K562 (cell line): ENCODE measurements at regions not wholly inside any gene's neighbourhood (a gene's known extent, or its start where the extent isn't known, plus 50 kb on each side); places are given as distances from the start of the nearest gene placed in this dataset.

Experiments
- ATAC-seq: fragments of 200-7000 bp; cut with Tn5 transposase; 3 replicates; pipeline ENCODE4 v1.9.1; 2020; ENCODE audit warnings: moderate library complexity
- BruUV-seq: library from RNA; stranded (reverse); fragments of 400-500 nt; replicated peaks from 2 replicates; lab custom pipeline; 2021; lab: Mats Ljungman, UMichigan
- CTCF ChIA-PET: fragments of 300-600 bp; formaldehyde crosslinking; extraction: SDS; loops from one replicate; lab custom pipeline; 2021; ENCODE audit warnings: low intra/inter-chr PET ratio; lab: Yijun Ruan, JAX
- POLR2A ChIA-PET: fragments of 300-600, 350-650 bp; sonication (Branson Sonifier 250); formaldehyde crosslinking; extraction: SDS; loops from one replicate; lab custom pipeline; 2021; ENCODE audit warnings: antibody characterized with exemption, inconsistent platforms; lab: Yijun Ruan, JAX
- DNase-seq, 4 experiments: peaks; one replicate each; pipeline versions ENCODE4 v3.0.0 to v3.0.0-alpha.2; 2011 to 2018; ENCODE audit warnings: low spot score in 3 of 4, mixed read lengths in 3 of 4; ENCODE audit errors: extremely low read depth in 1 of 4
- FAIRE-seq: peaks from 2 replicates; lab custom pipeline; 2011; peaks lifted over from hg19 to GRCh38; lab: Jason Lieb, UNC
- H2AFZ ChIP-seq: 2 replicates; pipeline ENCODE4 v1.6.0; 2011; ENCODE audit warnings: low read depth, low read length, control low read depth, inconsistent platforms
- H3K27ac ChIP-seq: fragments of 200-600 bp; 3 replicates; pipeline ENCODE4 v1.8.0; 2011; ENCODE audit warnings: low read depth, mild to moderate bottlenecking, control low read depth, inconsistent platforms, low read length, moderate library complexity, mixed read lengths; ENCODE audit errors: extremely low read depth
- H3K27me3 ChIP-seq, 2 experiments: fragments of 300-600 bp in 1 of 2; 2 replicates in 1 of 2; 3 replicates in 1 of 2; pipeline versions ENCODE4 v1.6.0 to v1.8.0; 2011; ENCODE audit warnings: inconsistent platforms in 2 of 2, low read length in 2 of 2, mild to moderate bottlenecking in 1 of 2, mixed read lengths in 1 of 2, moderate library complexity in 1 of 2; ENCODE audit not compliant: control insufficient read depth in 2 of 2, insufficient read depth in 2 of 2
- H3K36me3 ChIP-seq: fragments of 300-600 bp; 3 replicates; pipeline ENCODE4 v1.8.0; 2011; ENCODE audit warnings: mild to moderate bottlenecking, low read length, inconsistent platforms; ENCODE audit not compliant: control insufficient read depth, insufficient read depth
- H3K4me1 ChIP-seq, 2 experiments: fragments of 200-600 bp in 1 of 2; replicated peaks in 1 of 2; 2 replicates in 1 of 2; 3 replicates in 1 of 2; pipeline versions ENCODE4 v1.5.1 to v1.8.0; 2011; ENCODE audit warnings: inconsistent platforms in 2 of 2, low read length in 2 of 2, mild to moderate bottlenecking in 1 of 2, mixed read lengths in 1 of 2, moderate library complexity in 1 of 2; ENCODE audit not compliant: control insufficient read depth in 2 of 2, insufficient read depth in 2 of 2
- H3K4me2 ChIP-seq: 2 replicates; pipeline ENCODE4 v1.6.1; 2011; ENCODE audit warnings: low read length, control low read depth, inconsistent platforms, mixed read lengths; ENCODE audit not compliant: insufficient read depth
- H3K4me3 ChIP-seq: fragments of 200-600 bp; sonication (generic), shearing (Covaris generic); 2 replicates; pipeline ENCODE4 v1.5.1; 2016; ENCODE audit warnings: control low read depth, inconsistent platforms
- H3K79me2 ChIP-seq: fragments of 200-600 bp; 3 replicates; pipeline ENCODE4 v1.8.0; 2011; ENCODE audit warnings: low read length, inconsistent platforms; ENCODE audit not compliant: control insufficient read depth, insufficient read depth
- H3K9ac ChIP-seq, 2 experiments: 2 replicates each; pipeline versions ENCODE4 v1.6.0 to v1.6.1; 2011; ENCODE audit warnings: low read depth in 2 of 2, low read length in 2 of 2, control low read depth in 1 of 2, inconsistent platforms in 1 of 2, mild to moderate bottlenecking in 1 of 2, mixed read lengths in 1 of 2; ENCODE audit not compliant: insufficient read depth in 1 of 2
- H3K9me1 ChIP-seq: one replicate; pipeline ENCODE4 v1.6.0; 2011; ENCODE audit warnings: inconsistent platforms, mild to moderate bottlenecking, low read length, moderate library complexity; ENCODE audit not compliant: control insufficient read depth, insufficient read depth
- H3K9me3 ChIP-seq: replicated peaks from 2 replicates; pipeline ENCODE4 v1.5.1; 2011; ENCODE audit warnings: low read depth, low read length, inconsistent platforms; ENCODE audit not compliant: control insufficient read depth, insufficient read depth
- H4K20me1 ChIP-seq: replicated peaks from 2 replicates; pipeline ENCODE4 v1.6.1; 2011; ENCODE audit warnings: low read length, inconsistent platforms, mixed read lengths; ENCODE audit not compliant: control insufficient read depth, insufficient read depth
- BDP1 ChIP-seq: IDR thresholded peaks from 3 replicates; pipeline ENCODE4 v1.6.1; 2011; ENCODE audit not compliant: insufficient read length, insufficient read depth
- ELF2 ChIP-seq: fragments of 250-450 bp; sonication (Bioruptor Pico); IDR thresholded peaks from 2 replicates; pipeline ENCODE4 v1.5.0; 2021; ENCODE audit warnings: mild to moderate bottlenecking
- FOXK2 ChIP-seq, 2 experiments: fragments of 450-650 bp; IDR thresholded peaks in 1 of 2; conservative IDR thresholded peaks in 1 of 2; 2 replicates each; pipeline ENCODE4 v1.6.1; 2016; ENCODE audit warnings: low read depth in 2 of 2, mild to moderate bottlenecking in 1 of 2
- HNRNPK ChIP-seq: fragments of 200-400 bp; formaldehyde crosslinking; IDR thresholded peaks from one replicate; pipeline ENCODE4 v1.6.1; 2018; ENCODE audit warnings: mild to moderate bottlenecking, low read depth, low read length; ENCODE audit not compliant: poor library complexity, severe bottlenecking
- MAFK ChIP-seq: IDR thresholded peaks from 2 replicates; pipeline ENCODE4 v1.6.1; 2011; ENCODE audit warnings: low read length, improper control_type of control experiment
- MTF1 ChIP-seq: fragments of 250-450 bp; sonication (Bioruptor Pico); IDR thresholded peaks from 2 replicates; pipeline ENCODE4 v1.9.0; 2021; ENCODE audit warnings: moderate library complexity, mild to moderate bottlenecking, inconsistent platforms, borderline replicate concordance
- NONO ChIP-seq, 2 experiments: fragments of 200-400 bp in 1 of 2; fragments of 450-650 bp in 1 of 2; formaldehyde crosslinking in 1 of 2; IDR thresholded peaks; 2 replicates each; pipeline ENCODE4 v1.6.1; 2017; ENCODE audit warnings: low read depth in 2 of 2, mild to moderate bottlenecking in 2 of 2, moderate library complexity in 2 of 2, low read length in 1 of 2
- ZBTB7A ChIP-seq: IDR thresholded peaks from 2 replicates; pipeline ENCODE4 v1.6.1; 2011; ENCODE audit warnings: low read depth, mild to moderate bottlenecking, low read length, moderate library complexity, borderline replicate concordance; ENCODE audit not compliant: control insufficient read depth
- WGBS: fragments of 100-300 bp; shearing (Covaris generic); methylation state at CpG from one replicate; pipeline ENCODE4 v1.1.6; 2016; ENCODE audit warnings: low coverage, mixed read lengths; ENCODE audit not compliant: insufficient coverage; ENCODE audit errors: missing lambda C conversion rate; 5-methylcytosine and 5-hydroxymethylcytosine counted together
- in situ Hi-C: fragments of 300-500 bp; cut with MboI; formaldehyde crosslinking; loops from 4 replicates; pipeline ENCODE4 v1.15.0; 2018; ENCODE audit warnings: inconsistent platforms, mixed read lengths
- intact Hi-C: fragments of 100-400 bp; cut with micrococcal nuclease; formaldehyde crosslinking; loops from 2 replicates; pipeline ENCODE4 v1.14.2; 2022
- TF ChIP-seq, protein P1 (sequence below), 2 experiments: fragments of 450-650 bp in 1 of 2; IDR thresholded peaks; 2 replicates each; pipeline ENCODE4 v1.6.1; 2011 to 2017; ENCODE audit warnings: low read depth in 2 of 2, antibody characterized with exemption in 1 of 2, borderline replicate concordance in 1 of 2, low read length in 1 of 2, mild to moderate bottlenecking in 1 of 2, mixed read lengths in 1 of 2; ENCODE audit not compliant: control insufficient read depth in 1 of 2
- TF ChIP-seq, protein P2 (sequence below): fragments of 250-450 bp; sonication (Bioruptor Pico); IDR thresholded peaks from 2 replicates; pipeline ENCODE4 v1.5.1; 2021; ENCODE audit warnings: mild to moderate bottlenecking

DNA sequence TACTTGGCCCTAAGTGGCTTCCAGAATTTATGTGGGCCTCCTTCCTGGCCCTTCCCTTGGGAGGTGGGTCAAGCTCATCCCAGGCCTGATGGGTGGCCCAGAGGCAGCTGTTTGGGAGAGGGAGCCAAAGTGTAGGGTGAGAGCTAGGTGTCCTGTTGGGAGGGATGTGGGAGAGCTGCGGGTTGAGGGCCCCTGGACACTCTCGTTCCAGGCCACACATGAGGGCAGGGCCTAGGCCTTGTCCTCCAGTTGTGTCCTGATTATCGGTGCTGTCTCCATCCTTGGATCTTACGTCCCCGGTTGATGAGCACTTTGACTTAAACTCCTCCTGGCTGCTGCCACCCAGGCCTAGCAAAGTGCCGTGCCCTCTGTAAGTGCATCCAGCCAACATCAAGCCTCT lies 177.5 kb upstream of the VASH1 start (continued):
- TF ChIP-seq, protein P1, sequence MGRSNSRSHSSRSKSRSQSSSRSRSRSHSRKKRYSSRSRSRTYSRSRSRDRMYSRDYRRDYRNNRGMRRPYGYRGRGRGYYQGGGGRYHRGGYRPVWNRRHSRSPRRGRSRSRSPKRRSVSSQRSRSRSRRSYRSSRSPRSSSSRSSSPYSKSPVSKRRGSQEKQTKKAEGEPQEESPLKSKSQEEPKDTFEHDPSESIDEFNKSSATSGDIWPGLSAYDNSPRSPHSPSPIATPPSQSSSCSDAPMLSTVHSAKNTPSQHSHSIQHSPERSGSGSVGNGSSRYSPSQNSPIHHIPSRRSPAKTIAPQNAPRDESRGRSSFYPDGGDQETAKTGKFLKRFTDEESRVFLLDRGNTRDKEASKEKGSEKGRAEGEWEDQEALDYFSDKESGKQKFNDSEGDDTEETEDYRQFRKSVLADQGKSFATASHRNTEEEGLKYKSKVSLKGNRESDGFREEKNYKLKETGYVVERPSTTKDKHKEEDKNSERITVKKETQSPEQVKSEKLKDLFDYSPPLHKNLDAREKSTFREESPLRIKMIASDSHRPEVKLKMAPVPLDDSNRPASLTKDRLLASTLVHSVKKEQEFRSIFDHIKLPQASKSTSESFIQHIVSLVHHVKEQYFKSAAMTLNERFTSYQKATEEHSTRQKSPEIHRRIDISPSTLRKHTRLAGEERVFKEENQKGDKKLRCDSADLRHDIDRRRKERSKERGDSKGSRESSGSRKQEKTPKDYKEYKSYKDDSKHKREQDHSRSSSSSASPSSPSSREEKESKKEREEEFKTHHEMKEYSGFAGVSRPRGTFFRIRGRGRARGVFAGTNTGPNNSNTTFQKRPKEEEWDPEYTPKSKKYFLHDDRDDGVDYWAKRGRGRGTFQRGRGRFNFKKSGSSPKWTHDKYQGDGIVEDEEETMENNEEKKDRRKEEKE (IDR thresholded peaks at IDR 0.05; ENCODE audit: borderline replicate concordance in 1 of 2, control insufficient read depth in 1 of 2, low read depth in 2 of 2, low read length in 1 of 2) = no peak
- TF ChIP-seq NONO (IDR thresholded peaks at IDR 0.05; ENCODE audit: low read depth in 2 of 2, low read length in 1 of 2) (no peak), MTF1 (CRISPR knock-in tag) (no peak), MAFK (no peak)
- TF ChIP-seq, all 486 proteins: peak for 0

DNA sequence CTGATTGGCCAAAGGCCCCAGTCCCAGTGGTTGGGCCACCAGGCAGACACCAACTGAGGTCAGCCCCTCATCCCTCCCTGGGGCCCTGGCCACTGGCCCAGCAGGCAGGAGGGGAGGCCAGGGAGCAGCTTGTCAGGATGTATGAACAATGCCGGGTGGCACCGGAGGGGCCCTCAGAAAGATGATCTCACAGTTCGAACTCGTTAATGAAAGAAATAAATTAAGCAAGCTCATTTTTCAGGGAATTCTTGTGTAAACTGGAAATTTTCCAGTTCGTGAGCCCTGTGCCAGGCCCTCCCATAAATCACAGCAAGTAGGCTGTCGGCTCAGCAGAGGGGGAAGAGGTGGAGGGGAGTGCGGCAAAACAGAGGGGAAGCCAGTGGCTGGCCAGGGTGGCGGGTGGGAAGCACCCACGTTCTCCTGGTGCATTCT lies 177.0 kb upstream of the VASH1 start:
- Histone ChIP-seq H3K27me3 (peaks cover 0 to 23% of the 10 kb centered on the region in 2 experiments; a peak in 1 of 5 replicates), H2AFZ (no peak overlapping the region), H3K9me1 (no peaks in the 10 kb centered on the region), H3K4me2 (no peak overlapping the region), H3K36me3 (no peaks in the 10 kb centered on the region), H3K27ac (no peak overlapping the region), H3K4me1 (no peaks in the 10 kb centered on the region), H4K20me1 (no peaks in the 10 kb centered on the region), H3K9me3 (no peaks in the 10 kb centered on the region), H3K79me2 (no peaks in the 10 kb centered on the region), H3K4me3 (no peak overlapping the region), H3K9ac (no peak overlapping the region)
- no TSS peak for BruUV-seq
- FAIRE-seq = no peak
- ChIA-PET CTCF (no interaction called here), POLR2A (no interaction called here)
- no peak for ATAC-seq
- WGBS = 0% methylated on average over 6 of the region's 9 CpGs
- TF ChIP-seq, protein P2, sequence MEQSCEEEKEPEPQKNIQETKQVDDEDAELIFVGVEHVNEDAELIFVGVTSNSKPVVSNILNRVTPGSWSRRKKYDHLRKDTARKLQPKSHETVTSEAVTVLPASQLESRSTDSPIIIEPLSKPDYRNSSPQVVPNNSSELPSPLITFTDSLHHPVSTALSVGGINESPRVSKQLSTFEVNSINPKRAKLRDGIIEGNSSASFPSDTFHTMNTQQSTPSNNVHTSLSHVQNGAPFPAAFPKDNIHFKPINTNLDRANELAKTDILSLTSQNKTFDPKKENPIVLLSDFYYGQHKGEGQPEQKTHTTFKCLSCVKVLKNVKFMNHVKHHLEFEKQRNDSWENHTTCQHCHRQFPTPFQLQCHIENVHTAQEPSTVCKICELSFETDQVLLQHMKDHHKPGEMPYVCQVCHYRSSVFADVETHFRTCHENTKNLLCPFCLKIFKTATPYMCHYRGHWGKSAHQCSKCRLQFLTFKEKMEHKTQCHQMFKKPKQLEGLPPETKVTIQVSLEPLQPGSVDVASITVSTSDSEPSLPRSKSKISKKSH = no peak
- TF ChIP-seq ZBTB7A = no peak
- no peak for TF ChIP-seq FOXK2 (conservative IDR thresholded peaks at IDR 0.05 in 1 of 2, IDR thresholded peaks at IDR 0.05 in 1 of 2; ENCODE audit: low read depth in 2 of 2)
- TF ChIP-seq HNRNPK = no peak
- TF ChIP-seq BDP1 = no peak
- TF ChIP-seq ELF2 (CRISPR knock-in tag) = no peak
- DNase-seq = no peak
- in situ Hi-C loops (no loop called here), intact Hi-C loops (no loop called here)
